DOHH2 (cell line): ENCODE measurements at regions not wholly inside any gene's neighbourhood (a gene's known extent, or its start where the extent isn't known, plus 50 kb on each side); places are given as distances from the start of the nearest gene placed in this dataset.

ENCODE experiments used
- H3F3A ChIP-seq: fragments of 200-600 bp; sonication (generic), shearing (Covaris generic); 2 replicates; pipeline ENCODE4 v1.6.0; 2016; ENCODE audit warnings: antibody characterized with exemption, mild to moderate bottlenecking; ENCODE audit not compliant: control insufficient read depth, insufficient read depth
- H3K27ac ChIP-seq: fragments of 200-600 bp; sonication (generic); 2 replicates; pipeline ENCODE4 v1.5.1; 2014; ENCODE audit warnings: low read depth, mild to moderate bottlenecking, low read length, moderate library complexity
- H3K27me3 ChIP-seq: fragments of 200-600 bp; sonication (generic); 2 replicates; pipeline ENCODE4 v1.6.1; 2014; ENCODE audit warnings: mild to moderate bottlenecking, low read length, mixed read lengths; ENCODE audit not compliant: control insufficient read depth
- H3K36me3 ChIP-seq: fragments of 200-600 bp; sonication (generic); 2 replicates; pipeline ENCODE4 v1.6.1; 2014; ENCODE audit warnings: mild to moderate bottlenecking, low read length, moderate library complexity, mixed read lengths; ENCODE audit not compliant: control insufficient read depth
- H3K4me1 ChIP-seq: fragments of 200-600 bp; sonication (generic); 2 replicates; pipeline ENCODE4 v1.6.1; 2014; ENCODE audit warnings: mild to moderate bottlenecking, low read length, mixed read lengths; ENCODE audit not compliant: control insufficient read depth
- H3K4me2 ChIP-seq: fragments of 200-600 bp; sonication (generic); 2 replicates; pipeline ENCODE4 v1.6.0; 2014; ENCODE audit warnings: mild to moderate bottlenecking, low read length, moderate library complexity
- H3K4me3 ChIP-seq: fragments of 200-600 bp; sonication (generic); 2 replicates; pipeline ENCODE4 v1.5.1; 2014; ENCODE audit warnings: mild to moderate bottlenecking, low read length, mixed read lengths
- H3K79me2 ChIP-seq: fragments of 200-600 bp; sonication (generic); 2 replicates; pipeline ENCODE4 v1.6.1; 2014; ENCODE audit warnings: mild to moderate bottlenecking, low read length, mixed read lengths; ENCODE audit not compliant: control insufficient read depth
- H3K9me2 ChIP-seq: fragments of 200-600 bp; sonication (generic); replicated peaks from 2 replicates; pipeline ENCODE4 v1.6.1; 2014; ENCODE audit warnings: mild to moderate bottlenecking, low read length, mixed read lengths; ENCODE audit not compliant: control insufficient read depth
- H3K9me3 ChIP-seq: fragments of 200-600 bp; sonication (generic); 2 replicates; pipeline ENCODE4 v1.6.1; 2014; ENCODE audit warnings: antibody characterized with exemption, low read length, mixed read lengths; ENCODE audit not compliant: control insufficient read depth, insufficient read depth
- H4K20me1 ChIP-seq: fragments of 200-600 bp; sonication (generic); 2 replicates; pipeline ENCODE4 v1.6.0; 2014; ENCODE audit warnings: low read depth, mild to moderate bottlenecking, antibody characterized with exemption, low read length, moderate library complexity; ENCODE audit not compliant: control insufficient read depth, insufficient read depth
- CTCF ChIP-seq: fragments of 200-600 bp; sonication (generic); IDR thresholded peaks from one replicate; pipeline ENCODE4 v1.5.1; 2014; ENCODE audit warnings: antibody characterized with exemption, mild to moderate bottlenecking, low read depth, low read length; ENCODE audit not compliant: poor library complexity, severe bottlenecking
- EZH2phosphoT487 ChIP-seq: fragments of 200-600 bp; sonication (generic); IDR thresholded peaks from 2 replicates; pipeline ENCODE4 v1.6.1; 2017; ENCODE audit warnings: borderline replicate concordance, mild to moderate bottlenecking, antibody characterized with exemption, low read length, moderate library complexity, mixed read lengths

GRCh38 chr3:24944805-24945520 lies 450.3 kb upstream of the THRB start:
- no peaks in the 10 kb centered on the region for H3K79me2 ChIP-seq
- no peak overlapping the region for H3K4me2 ChIP-seq
- no peaks in the 10 kb centered on the region for H3K9me3 ChIP-seq
- no peaks in the 10 kb centered on the region for H3K36me3 ChIP-seq
- no peak for TF ChIP-seq EZH2phosphoT487
- no peak for TF ChIP-seq CTCF
- no peaks in the 10 kb centered on the region for H4K20me1 ChIP-seq
- H3K27me3 ChIP-seq = no peaks in the 10 kb centered on the region
- no peak overlapping the region for H3K4me3 ChIP-seq
- H3K9me2 ChIP-seq = no peaks in the 10 kb centered on the region
- no peaks in the 10 kb centered on the region for H3K4me1 ChIP-seq
- H3F3A ChIP-seq = no peaks in the 10 kb centered on the region
- no peak overlapping the region for H3K27ac ChIP-seq

GRCh38 chr3:24945563-24945962 lies 450.9 kb upstream of the THRB start:
- Histone ChIP-seq H3K27ac (no peak overlapping the region), H3K4me2 (no peak overlapping the region), H3K9me2 (no peaks in the 10 kb centered on the region), H3F3A (no peaks in the 10 kb centered on the region), H3K4me1 (no peaks in the 10 kb centered on the region), H4K20me1 (no peaks in the 10 kb centered on the region), H3K9me3 (no peaks in the 10 kb centered on the region), H3K4me3 (no peak overlapping the region), H3K36me3 (no peaks in the 10 kb centered on the region), H3K79me2 (no peaks in the 10 kb centered on the region), H3K27me3 (no peaks in the 10 kb centered on the region)
- no peak for TF ChIP-seq EZH2phosphoT487

GRCh38 chr3:24947103-24947502 lies 452.5 kb upstream of the THRB start:
- H3K9me3 ChIP-seq = no peaks in the 10 kb centered on the region
- no peak for TF ChIP-seq CTCF
- TF ChIP-seq EZH2phosphoT487 = no peak
- H3K27me3 ChIP-seq = no peaks in the 10 kb centered on the region
- no peak overlapping the region for H3K27ac ChIP-seq
- no peaks in the 10 kb centered on the region for H4K20me1 ChIP-seq
- H3K79me2 ChIP-seq = no peaks in the 10 kb centered on the region
- no peaks in the 10 kb centered on the region for H3K9me2 ChIP-seq
- H3K36me3 ChIP-seq = no peaks in the 10 kb centered on the region
- H3F3A ChIP-seq = no peaks in the 10 kb centered on the region
- no peak overlapping the region for H3K4me3 ChIP-seq
- no peaks in the 10 kb centered on the region for H3K4me1 ChIP-seq
- no peak overlapping the region for H3K4me2 ChIP-seq

- TF ChIP-seq EZH2phosphoT487 (no peak), CTCF (no peak)
- H3K36me3 ChIP-seq = no peaks in the 10 kb centered on the region
- H4K20me1 ChIP-seq = no peaks in the 10 kb centered on the region
- H3K27ac ChIP-seq = no peak overlapping the region
- no peak overlapping the region for H3K4me2 ChIP-seq
- no peak overlapping the region for H3K4me3 ChIP-seq
- H3K9me2 ChIP-seq = no peaks in the 10 kb centered on the region
- no peaks in the 10 kb centered on the region for H3F3A ChIP-seq
- no peaks in the 10 kb centered on the region for H3K27me3 ChIP-seq
- no peaks in the 10 kb centered on the region for H3K9me3 ChIP-seq
- no peaks in the 10 kb centered on the region for H3K4me1 ChIP-seq
- H3K79me2 ChIP-seq = no peaks in the 10 kb centered on the region
Measured at GRCh38 chr3:24951180-24951579, 456.5 kb upstream of the THRB start.
